ENCODE measurements at regions not wholly inside any gene's neighbourhood (a gene's known extent, or its start where the extent isn't known, plus 50 kb on each side); places are given as distances from the start of the nearest gene placed in this dataset.
A peak's percentile ranks its signal among the peaks of the same experiment; 100 is the strongest.
"Not testable (repeated sequence)": the region's sequence is repeated elsewhere in the genome, so short reads cannot be mapped to it uniquely, and the experiment has no call there.

GRCh38 chr14:49339130-49339529, 247.1 kb downstream of the RPS29 start:
- ATAC-seq (no peak), DNase-seq (ENCODE audit: low spot score in 2 of 2) (no peak)
- no peak overlapping the region for H3K27ac Mint-ChIP-seq
- no peaks in the 10 kb centered on the region for H3K9me3 Mint-ChIP-seq
- H3K36me3 Mint-ChIP-seq, result no peaks in the 10 kb centered on the region

DNA sequence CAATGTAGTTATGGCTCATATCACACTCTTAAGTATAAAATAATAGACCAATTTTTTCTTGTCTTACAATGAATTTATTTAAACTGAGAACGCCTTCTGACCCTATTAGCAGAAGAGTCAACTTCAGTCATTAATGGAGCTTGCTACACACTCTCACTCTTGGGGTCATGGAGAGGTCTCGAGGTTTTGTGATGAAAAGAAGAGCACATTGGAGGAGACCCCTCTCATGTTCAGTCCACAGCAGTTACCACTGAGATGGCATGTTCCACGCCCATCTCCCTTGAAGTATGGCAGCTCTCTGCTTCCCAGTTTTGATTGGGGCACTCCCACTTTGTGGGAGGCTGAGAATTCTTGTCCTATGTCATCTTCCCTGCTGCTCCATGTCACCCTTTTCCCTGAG, 266.4 kb downstream of the RPS29 start:
- DNase-seq (ENCODE audit: low spot score in 2 of 2) (no peak), ATAC-seq (no peak)
- H3K27ac Mint-ChIP-seq, result no peak overlapping the region
- no peaks in the 10 kb centered on the region for H3K9me3 Mint-ChIP-seq
- H3K36me3 Mint-ChIP-seq, result no peaks in the 10 kb centered on the region

GRCh38 chr14:49315570-49315969, 270.6 kb downstream of the RPS29 start:
- DNase-seq (ENCODE audit: low spot score in 2 of 2) (no peak), ATAC-seq (no peak)
- H3K27ac Mint-ChIP-seq, result no peak overlapping the region
- H3K36me3 Mint-ChIP-seq, result no peaks in the 10 kb centered on the region
- no peaks in the 10 kb centered on the region for H3K9me3 Mint-ChIP-seq

- ATAC-seq (no peak), DNase-seq (ENCODE audit: low spot score in 2 of 2) (no peak)
- Mint-ChIP-seq H3K27ac (no peak overlapping the region), H3K36me3 (no peaks in the 10 kb centered on the region), H3K9me3 (no peaks in the 10 kb centered on the region)
Measured at GRCh38 chr14:49314737-49315136, 271.4 kb downstream of the RPS29 start.

DNA sequence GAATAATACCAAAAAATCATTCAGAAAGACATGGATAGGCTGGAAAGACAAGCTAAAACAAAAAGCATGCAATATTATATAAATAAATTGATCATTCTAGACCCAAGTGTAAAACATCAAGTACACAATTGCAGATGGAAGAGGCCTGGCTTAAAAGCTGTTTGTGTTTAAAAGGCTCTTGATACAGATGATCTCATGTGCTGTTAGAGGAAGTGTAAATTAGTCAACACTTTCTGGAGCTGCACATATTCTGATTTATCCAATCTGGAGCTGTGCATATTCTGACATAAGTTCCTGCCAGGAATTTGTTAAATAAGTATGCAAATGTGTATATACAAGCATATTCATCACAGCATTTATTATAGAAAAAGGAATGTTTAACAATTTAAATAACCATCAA, 273.1 kb downstream of the RPS29 start:
- H3K27ac Mint-ChIP-seq, result no peak overlapping the region
- H3K36me3 Mint-ChIP-seq, result no peaks in the 10 kb centered on the region
- no peak for ATAC-seq
- DNase-seq (ENCODE audit: low spot score in 2 of 2), result no peak
- H3K9me3 Mint-ChIP-seq, result no peaks in the 10 kb centered on the region

DNA sequence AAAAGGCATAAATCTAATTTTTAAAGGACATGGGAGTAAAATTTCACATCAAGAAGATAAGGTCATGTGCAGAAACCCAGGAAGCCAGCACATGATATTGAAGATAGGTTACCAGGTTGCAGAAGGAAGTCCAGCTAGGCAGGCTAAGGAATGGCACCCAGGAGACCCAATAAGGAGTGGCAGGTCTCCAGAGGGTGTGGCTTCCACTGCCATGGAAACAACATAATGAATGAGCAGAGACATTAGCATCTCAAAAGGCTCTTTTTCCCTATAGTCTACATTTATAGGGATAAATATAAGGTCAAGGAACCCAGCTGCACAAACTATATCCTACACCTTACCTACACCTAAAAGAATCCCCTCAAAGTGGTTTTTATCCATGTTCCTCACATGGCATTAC, 275.9 kb downstream of the RPS29 start:
- no peaks in the 10 kb centered on the region for H3K9me3 Mint-ChIP-seq
- no peaks in the 10 kb centered on the region for H3K36me3 Mint-ChIP-seq
- ATAC-seq, result no peak
- no peak overlapping the region for H3K27ac Mint-ChIP-seq
- no peak for DNase-seq (ENCODE audit: low spot score in 2 of 2)

- DNase-seq (ENCODE audit: low spot score in 2 of 2) (no peak), ATAC-seq (peak in 1 of 2 donors; percentile 85)
- Mint-ChIP-seq H3K9me3 (no peaks in the 10 kb centered on the region), H3K27ac (no peak overlapping the region), H3K36me3 (no peaks in the 10 kb centered on the region)
Measured at GRCh38 chr14:49306152-49306751, 279.9 kb downstream of the RPS29 start.

DNA sequence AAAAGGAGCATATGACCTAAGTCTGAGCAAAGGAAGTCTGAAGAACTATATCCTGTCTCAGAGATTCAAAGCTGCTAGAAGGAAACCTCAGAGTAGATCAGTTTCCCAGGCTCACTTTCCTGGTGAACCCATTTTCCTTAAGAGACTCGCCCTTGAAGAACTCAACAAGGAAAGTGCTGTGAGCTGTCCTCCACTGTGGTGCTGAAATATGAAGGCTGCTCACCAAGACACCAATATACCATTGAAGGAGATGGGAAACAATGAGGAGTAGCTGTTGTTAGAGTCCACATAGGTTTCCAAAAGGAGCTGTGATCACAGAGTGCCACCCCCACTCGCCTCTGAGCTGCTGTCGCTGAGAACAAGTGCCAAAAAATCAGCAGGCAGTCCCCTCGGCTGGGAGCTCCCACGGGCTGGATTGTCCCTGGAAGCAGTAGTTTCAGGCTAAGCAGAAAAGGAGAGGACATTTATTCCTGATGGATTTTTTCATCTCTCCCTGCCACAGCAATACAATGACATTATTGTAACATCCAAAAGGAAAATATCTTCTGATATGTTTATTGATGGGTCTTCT, 282.1 kb downstream of the RPS29 start:
- ATAC-seq, result no peak
- DNase-seq (ENCODE audit: low spot score in 2 of 2), result no peak
- Mint-ChIP-seq H3K36me3 (no peaks in the 10 kb centered on the region), H3K9me3 (no peaks in the 10 kb centered on the region), H3K27ac (no peak overlapping the region)

DNA sequence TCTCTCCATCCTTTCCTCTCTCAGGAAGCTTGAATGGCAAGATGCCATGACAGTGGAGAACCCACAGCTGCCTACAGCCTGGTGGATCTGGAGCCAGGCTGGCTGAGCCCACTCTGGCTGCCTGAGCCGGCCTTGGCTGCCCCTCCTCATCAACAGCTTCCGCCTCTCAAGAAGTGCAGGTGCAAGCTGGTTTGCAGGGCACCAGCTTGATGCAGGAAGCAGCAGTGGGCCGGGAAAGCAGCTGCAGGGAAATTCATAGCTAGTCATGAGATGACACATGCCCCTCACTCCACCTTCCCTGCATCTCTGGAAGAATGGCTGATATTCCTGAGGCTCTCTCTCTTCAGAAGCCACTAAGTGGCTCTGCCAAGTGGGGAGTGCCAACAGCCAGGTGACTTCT, 289.1 kb downstream of the RPS29 start:
- H3K27ac Mint-ChIP-seq, result no peak overlapping the region
- no peak for DNase-seq (ENCODE audit: low spot score in 2 of 2)
- no peaks in the 10 kb centered on the region for H3K36me3 Mint-ChIP-seq
- H3K9me3 Mint-ChIP-seq, result no peaks in the 10 kb centered on the region
- ATAC-seq, result no peak

- ATAC-seq (no peak), DNase-seq (ENCODE audit: low spot score in 2 of 2) (no peak)
- no peaks in the 10 kb centered on the region for H3K36me3 Mint-ChIP-seq
- H3K9me3 Mint-ChIP-seq, result no peaks in the 10 kb centered on the region
- no peak overlapping the region for H3K27ac Mint-ChIP-seq
Measured at GRCh38 chr14:49294621-49295148, 291.5 kb downstream of the RPS29 start.

DNA sequence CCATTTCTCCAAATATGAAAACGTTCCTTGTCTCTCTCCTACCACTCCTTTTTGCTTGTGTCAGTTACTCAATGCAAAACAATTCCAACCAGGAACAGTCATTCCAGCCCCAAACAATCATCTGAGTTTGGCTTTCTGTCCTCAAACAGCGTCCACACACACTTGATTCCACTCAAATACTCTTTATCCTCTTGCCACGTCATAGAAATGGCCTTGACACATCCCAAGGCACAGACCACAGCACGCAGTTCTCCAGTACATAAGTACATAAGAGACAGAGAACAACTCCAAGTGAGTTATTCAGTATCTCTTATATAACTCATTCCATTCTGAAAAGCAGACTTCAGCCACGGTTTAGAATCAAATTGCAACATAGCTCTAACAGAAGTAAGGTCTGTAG, 299.2 kb downstream of the RPS29 start:
- ATAC-seq (no peak), DNase-seq (ENCODE audit: low spot score in 2 of 2) (no peak)
- no peak overlapping the region for H3K27ac Mint-ChIP-seq
- no peaks in the 10 kb centered on the region for H3K36me3 Mint-ChIP-seq
- no peaks in the 10 kb centered on the region for H3K9me3 Mint-ChIP-seq

GRCh38 chr14:49286257-49286983, 299.8 kb downstream of the RPS29 start:
- Mint-ChIP-seq H3K27ac (no peak overlapping the region), H3K9me3 (no peaks in the 10 kb centered on the region), H3K36me3 (no peaks in the 10 kb centered on the region)
- DNase-seq (ENCODE audit: low spot score in 2 of 2) (no peak), ATAC-seq (no peak)

DNA sequence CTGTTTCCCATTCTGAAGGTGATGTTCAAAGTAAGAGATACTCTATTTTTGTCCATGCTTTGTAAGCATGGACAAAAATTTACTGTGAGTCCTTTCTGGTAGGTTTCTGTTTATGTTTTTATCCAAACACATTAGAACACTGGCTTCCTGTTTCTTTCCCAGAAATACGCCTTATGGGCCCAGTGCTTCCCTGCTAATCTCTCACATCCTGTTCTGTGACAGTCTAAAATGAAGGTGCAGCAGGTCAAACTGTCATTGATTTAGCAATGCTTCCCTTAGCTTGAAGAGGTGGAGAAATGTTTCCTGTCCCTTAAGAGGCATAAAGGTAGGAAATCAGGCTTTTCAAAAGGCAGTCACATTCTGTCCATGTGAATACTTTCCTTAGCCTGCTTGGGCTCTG, 305.6 kb downstream of the RPS29 start:
- no peaks in the 10 kb centered on the region for H3K9me3 Mint-ChIP-seq
- no peaks in the 10 kb centered on the region for H3K36me3 Mint-ChIP-seq
- DNase-seq (ENCODE audit: low spot score in 2 of 2) (no peak), ATAC-seq (no peak)
- H3K27ac Mint-ChIP-seq, result no peak overlapping the region

GRCh38 chr14:49250517-49250916, 335.7 kb downstream of the RPS29 start:
- H3K27ac Mint-ChIP-seq, result no peak overlapping the region
- no peak for ATAC-seq
- H3K9me3 Mint-ChIP-seq, result no peaks in the 10 kb centered on the region
- no peak for DNase-seq (ENCODE audit: low spot score in 2 of 2)
- no peaks in the 10 kb centered on the region for H3K36me3 Mint-ChIP-seq

- ATAC-seq, result no peak
- H3K9me3 Mint-ChIP-seq, result peaks cover 0 to 4% of the 10 kb centered on the region in 2 donors
Measured at GRCh38 chr14:49250109-49250508, 336.1 kb downstream of the RPS29 start.

DNA sequence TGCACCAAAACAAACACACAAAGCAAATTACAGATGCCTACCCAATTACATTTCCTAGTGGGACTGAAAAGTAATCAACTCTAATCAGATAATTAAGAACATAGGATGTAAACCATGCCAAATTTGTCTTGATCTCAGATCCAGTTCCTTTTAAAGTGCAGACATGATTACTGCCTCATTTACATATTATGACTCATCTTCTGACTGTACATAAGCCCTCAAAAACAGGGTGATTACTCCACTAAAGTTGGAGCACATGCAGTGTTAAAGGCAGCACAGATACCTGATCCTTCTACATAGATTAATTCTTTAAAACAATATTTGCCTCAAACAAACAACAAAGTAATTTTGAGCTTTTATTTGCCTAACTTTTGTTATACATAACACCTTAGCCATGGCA, 337.2 kb downstream of the RPS29 start:
- no peak for ATAC-seq
- Mint-ChIP-seq H3K9me3 (peaks cover 0 to 4% of the 10 kb centered on the region in 2 donors), H3K27ac (no peak overlapping the region), H3K36me3 (no peaks in the 10 kb centered on the region)
- no peak for DNase-seq (ENCODE audit: low spot score in 2 of 2)

More at GRCh38 chr14:49250109-49250508, 336.1 kb downstream of the RPS29 start:
- Mint-ChIP-seq H3K27ac (no peak overlapping the region), H3K36me3 (no peaks in the 10 kb centered on the region)
- no peak for DNase-seq (ENCODE audit: low spot score in 2 of 2)

DNA sequence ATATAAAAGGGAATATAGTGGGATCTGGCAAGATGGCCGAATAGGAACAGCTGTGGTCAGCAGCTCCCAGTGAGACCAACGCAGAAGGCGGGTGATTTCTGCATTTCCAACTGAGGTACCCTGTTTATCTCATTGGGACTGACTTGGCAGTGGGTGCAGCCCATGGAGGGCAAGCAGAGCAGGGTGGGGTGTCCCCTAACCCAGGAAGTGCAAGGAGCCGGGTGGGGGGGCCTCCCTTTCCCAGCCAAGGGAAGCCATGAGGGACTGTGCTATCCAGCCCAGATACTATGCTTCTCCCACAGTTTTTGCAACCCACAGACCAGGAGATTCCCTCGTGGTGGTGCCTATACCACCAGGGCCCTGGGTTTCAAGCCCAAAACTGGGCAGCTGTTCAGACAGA, 342.4 kb downstream of the RPS29 start:
- H3K36me3 Mint-ChIP-seq; ATAC-seq; DNase-seq (ENCODE audit: low spot score in 2 of 2); H3K9me3 Mint-ChIP-seq; H3K27ac Mint-ChIP-seq: not testable (repeated sequence)

GRCh38 chr14:49240383-49240782, 345.8 kb downstream of the RPS29 start:
- ATAC-seq, result no peak
- H3K27ac Mint-ChIP-seq, result no peak overlapping the region

More at GRCh38 chr14:49240383-49240782, 345.8 kb downstream of the RPS29 start:
- DNase-seq (ENCODE audit: low spot score in 2 of 2), result no peak
- Mint-ChIP-seq H3K9me3 (peaks cover 15 to 22% of the 10 kb centered on the region in 2 donors), H3K36me3 (peaks cover 0 to 5% of the 10 kb centered on the region in 2 donors)
